A549 (cell line): ENCODE measurements at regions not wholly inside any gene's neighbourhood (a gene's known extent, or its start where the extent isn't known, plus 50 kb on each side); places are given as distances from the start of the nearest gene placed in this dataset.

Source experiments
- CHD2 ChIP-seq: fragments of 150-350 bp; IDR thresholded peaks from 2 replicates; pipeline ENCODE4 v1.6.1; 2014; ENCODE audit warnings: low read length; ENCODE audit not compliant: partially characterized antibody
- JUN ChIP-seq, 2 experiments: fragments of >200 bp; sonication (Bioruptor Twin); formaldehyde crosslinking; IDR thresholded peaks; 2 replicates in 1 of 2; 3 replicates in 1 of 2; pipeline ENCODE4 v1.6.1; 2016 to 2017
- TF ChIP-seq, protein P1 (sequence below): fragments of >200 bp; sonication (Bioruptor Twin); formaldehyde crosslinking; IDR thresholded peaks from 3 replicates; pipeline ENCODE4 v1.5.1; 2016

DNA sequence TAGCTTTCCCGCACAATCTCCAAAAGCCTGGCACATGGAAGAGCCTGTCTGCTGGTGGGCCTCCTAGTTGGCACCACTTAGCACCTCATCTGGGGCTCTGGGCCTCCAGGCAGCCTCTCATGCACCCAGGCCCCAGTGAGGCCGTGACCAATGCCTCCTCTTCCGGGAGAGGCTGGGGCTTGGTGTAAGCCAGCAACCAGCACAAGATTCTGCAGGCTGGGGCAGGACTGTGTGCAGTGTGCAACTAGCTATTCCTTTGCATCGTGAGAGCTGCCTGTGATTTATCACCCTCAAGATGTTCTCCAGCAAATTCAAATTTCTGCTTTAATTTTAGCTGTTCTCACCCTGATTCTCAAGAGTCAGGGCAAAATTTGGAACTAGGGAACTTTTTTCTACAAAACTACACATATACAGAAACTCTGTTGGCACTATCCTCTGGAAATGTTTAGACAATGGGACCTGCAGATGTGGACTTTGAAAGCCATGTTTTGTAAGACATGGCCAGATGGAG is 603.7 kb upstream of the MKI67 start:
- TF ChIP-seq, protein P1, sequence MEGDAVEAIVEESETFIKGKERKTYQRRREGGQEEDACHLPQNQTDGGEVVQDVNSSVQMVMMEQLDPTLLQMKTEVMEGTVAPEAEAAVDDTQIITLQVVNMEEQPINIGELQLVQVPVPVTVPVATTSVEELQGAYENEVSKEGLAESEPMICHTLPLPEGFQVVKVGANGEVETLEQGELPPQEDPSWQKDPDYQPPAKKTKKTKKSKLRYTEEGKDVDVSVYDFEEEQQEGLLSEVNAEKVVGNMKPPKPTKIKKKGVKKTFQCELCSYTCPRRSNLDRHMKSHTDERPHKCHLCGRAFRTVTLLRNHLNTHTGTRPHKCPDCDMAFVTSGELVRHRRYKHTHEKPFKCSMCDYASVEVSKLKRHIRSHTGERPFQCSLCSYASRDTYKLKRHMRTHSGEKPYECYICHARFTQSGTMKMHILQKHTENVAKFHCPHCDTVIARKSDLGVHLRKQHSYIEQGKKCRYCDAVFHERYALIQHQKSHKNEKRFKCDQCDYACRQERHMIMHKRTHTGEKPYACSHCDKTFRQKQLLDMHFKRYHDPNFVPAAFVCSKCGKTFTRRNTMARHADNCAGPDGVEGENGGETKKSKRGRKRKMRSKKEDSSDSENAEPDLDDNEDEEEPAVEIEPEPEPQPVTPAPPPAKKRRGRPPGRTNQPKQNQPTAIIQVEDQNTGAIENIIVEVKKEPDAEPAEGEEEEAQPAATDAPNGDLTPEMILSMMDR: no peak
- TF ChIP-seq CHD2: no peak
- TF ChIP-seq JUN (IDR thresholded peaks at IDR 0.05): no peak
